SKM-1 treated with dmso at 0.1 percent for 144 hours (cell line): ENCODE measurements at regions not wholly inside any gene's neighbourhood (a gene's known extent, or its start where the extent isn't known, plus 50 kb on each side); places are given as distances from the start of the nearest gene placed in this dataset.

Source experiments
- DNase-seq: peaks from one replicate; lab custom pipeline; 2025; ENCODE audit not compliant: unreplicated experiment; lab: John Stamatoyannopoulos, UW

GRCh38 chr10:36704124-36704523 is 421.3 kb upstream of the ANKRD30A start:
- no peak for DNase-seq

GRCh38 chr10:36703179-36703578 is 422.2 kb upstream of the ANKRD30A start:
- no peak for DNase-seq

GRCh38 chr10:36700123-36700522 is 425.3 kb upstream of the ANKRD30A start:
- no peak for DNase-seq

GRCh38 chr10:36692759-36693158 is 432.6 kb upstream of the ANKRD30A start:
- no peak for DNase-seq

GRCh38 chr10:36688717-36689116 is 436.7 kb upstream of the ANKRD30A start:
- no peak for DNase-seq

GRCh38 chr10:36683421-36683820 is 442.0 kb upstream of the ANKRD30A start:
- DNase-seq: no peak

- no peak for DNase-seq
Measured at GRCh38 chr10:36681751-36682632, 443.4 kb upstream of the ANKRD30A start.

GRCh38 chr10:36679554-36679953 is 445.8 kb upstream of the ANKRD30A start:
- no peak for DNase-seq

- DNase-seq: no peak
Measured at GRCh38 chr10:36677431-36677768, 448.0 kb upstream of the ANKRD30A start.

- no peak for DNase-seq
Measured at GRCh38 chr10:36676756-36677430, 448.5 kb upstream of the ANKRD30A start.

GRCh38 chr10:36676321-36676720 is 449.1 kb upstream of the ANKRD30A start:
- DNase-seq: no peak

- DNase-seq: no peak
Measured at GRCh38 chr10:36675458-36675880, 449.9 kb upstream of the ANKRD30A start.

GRCh38 chr10:36671607-36672006 is 453.8 kb upstream of the ANKRD30A start:
- no peak for DNase-seq

GRCh38 chr10:36670621-36671402 is 454.6 kb upstream of the ANKRD30A start:
- no peak for DNase-seq

GRCh38 chr10:36669615-36670352 is 455.6 kb upstream of the ANKRD30A start:
- DNase-seq: no peak

GRCh38 chr10:36666451-36666850 is 458.9 kb upstream of the ANKRD30A start:
- DNase-seq: no peak

- no peak for DNase-seq
Measured at GRCh38 chr10:36662571-36662970, 462.8 kb upstream of the ANKRD30A start.

GRCh38 chr10:36650274-36650673 is 475.1 kb upstream of the ANKRD30A start:
- DNase-seq: no peak

GRCh38 chr10:36647540-36647939 is 477.9 kb upstream of the ANKRD30A start:
- no peak for DNase-seq

GRCh38 chr10:36640626-36641025 is 484.8 kb upstream of the ANKRD30A start:
- DNase-seq: no peak
